Stimulated activated CD8-positive, alpha-beta memory T cell treated with anti-CD3 and anti-CD28 coated beads, Interleukin-7, amount 100 ng/mL, for 48 hours (primary cell): ENCODE measurements at regions not wholly inside any gene's neighbourhood (a gene's known extent, or its start where the extent isn't known, plus 50 kb on each side); places are given as distances from the start of the nearest gene placed in this dataset.
A peak's percentile ranks its signal among the peaks of the same experiment; 100 is the strongest.

Source experiments
- DNase-seq, 2 donors: peaks; one replicate each; pipeline ENCODE4 v3.0.0-alpha.2; 2020; ENCODE audit warnings: low read depth in 1 of 2; ENCODE audit errors: extremely low read depth in 1 of 2

DNA sequence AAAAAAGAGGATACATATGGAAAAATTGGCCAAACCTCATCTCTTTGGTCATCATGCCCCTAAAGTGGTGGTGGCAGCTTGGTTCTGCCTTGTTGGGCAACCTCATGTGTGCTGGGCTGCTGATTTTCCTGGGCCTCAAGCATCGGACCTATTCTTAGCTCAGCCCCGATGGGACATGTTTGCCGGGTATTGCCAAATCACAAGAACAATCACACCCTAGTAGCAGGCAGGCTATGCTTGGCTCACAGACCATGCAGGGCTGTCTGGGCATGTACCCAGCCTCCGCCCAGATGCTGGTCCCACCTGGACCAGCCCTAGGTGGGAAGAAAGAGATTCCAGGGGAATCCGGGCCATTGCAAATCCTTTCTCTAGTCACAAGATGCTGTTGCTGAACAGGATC is 189.4 kb upstream of the FGGY start:
- no peak for DNase-seq

- no peak for DNase-seq
These were observed 189.0 kb upstream of the FGGY start for GRCh38 chr1:59107916-59108315.

DNA sequence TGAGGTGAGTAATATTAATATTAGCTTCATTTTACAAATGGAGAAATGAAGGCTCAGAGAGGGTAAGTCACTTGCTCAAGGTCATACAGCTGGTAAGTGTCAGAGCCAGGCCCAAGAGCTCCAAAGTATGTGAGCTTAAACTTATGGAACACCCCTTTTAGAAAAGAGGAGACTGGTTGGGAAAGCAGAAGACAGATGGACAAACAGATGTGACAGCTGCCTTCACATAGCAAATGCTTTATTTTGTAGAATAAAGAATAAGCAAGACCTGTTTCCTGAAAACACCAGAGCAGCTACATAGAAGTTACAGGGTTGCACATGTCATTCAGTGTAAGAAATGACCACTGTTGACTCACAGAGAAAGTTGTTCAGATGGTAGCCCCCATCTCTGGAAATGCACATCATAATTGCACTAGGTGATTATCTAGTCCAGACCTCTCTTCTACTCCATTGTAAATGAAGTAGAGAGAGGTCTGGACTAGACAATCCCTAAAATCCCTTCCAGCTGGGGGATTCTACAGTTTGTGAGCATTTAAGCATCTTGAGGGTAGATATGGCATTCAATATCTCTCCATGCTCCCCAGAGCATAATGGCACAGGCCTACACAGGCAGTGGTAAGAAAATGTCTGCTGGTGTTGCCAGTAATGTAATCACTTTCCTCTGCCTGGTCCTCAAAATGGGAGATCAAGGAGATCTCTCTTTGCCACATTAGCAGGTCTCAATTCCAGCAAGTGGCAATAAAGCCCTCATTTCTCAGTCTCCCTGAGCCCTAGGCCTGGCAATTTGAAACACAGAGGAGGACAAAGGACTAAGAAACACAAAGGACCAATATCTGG is 188.2 kb upstream of the FGGY start:
- no peak for DNase-seq

- no peak for DNase-seq
These were observed 186.6 kb upstream of the FGGY start for GRCh38 chr1:59110271-59110670.

- no peak for DNase-seq
These were observed 182.9 kb upstream of the FGGY start for GRCh38 chr1:59113876-59114457.

DNA sequence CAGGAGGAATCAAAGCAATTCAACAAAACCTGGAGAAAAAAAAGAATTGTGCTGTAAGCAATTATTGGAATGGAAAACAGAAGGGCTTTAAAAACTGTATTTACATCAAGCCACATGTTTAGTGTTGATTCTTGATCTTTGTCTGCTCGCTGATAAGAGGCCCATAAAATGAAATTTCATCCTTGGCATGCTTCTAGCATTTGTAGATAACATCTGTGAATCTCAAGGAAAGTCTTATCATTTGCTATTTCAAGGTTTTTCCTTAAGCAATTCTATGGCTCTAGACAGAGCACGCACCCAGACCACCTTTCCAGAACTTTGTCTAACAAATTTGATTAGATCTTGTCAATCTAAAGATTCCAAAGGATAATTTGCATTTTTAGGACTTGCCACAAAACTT is 181.0 kb upstream of the FGGY start:
- DNase-seq, result no peak

- no peak for DNase-seq
These were observed 179.9 kb upstream of the FGGY start for GRCh38 chr1:59116920-59117542.

GRCh38 chr1:59122527-59122926 is 174.4 kb upstream of the FGGY start:
- DNase-seq, result no peak

DNA sequence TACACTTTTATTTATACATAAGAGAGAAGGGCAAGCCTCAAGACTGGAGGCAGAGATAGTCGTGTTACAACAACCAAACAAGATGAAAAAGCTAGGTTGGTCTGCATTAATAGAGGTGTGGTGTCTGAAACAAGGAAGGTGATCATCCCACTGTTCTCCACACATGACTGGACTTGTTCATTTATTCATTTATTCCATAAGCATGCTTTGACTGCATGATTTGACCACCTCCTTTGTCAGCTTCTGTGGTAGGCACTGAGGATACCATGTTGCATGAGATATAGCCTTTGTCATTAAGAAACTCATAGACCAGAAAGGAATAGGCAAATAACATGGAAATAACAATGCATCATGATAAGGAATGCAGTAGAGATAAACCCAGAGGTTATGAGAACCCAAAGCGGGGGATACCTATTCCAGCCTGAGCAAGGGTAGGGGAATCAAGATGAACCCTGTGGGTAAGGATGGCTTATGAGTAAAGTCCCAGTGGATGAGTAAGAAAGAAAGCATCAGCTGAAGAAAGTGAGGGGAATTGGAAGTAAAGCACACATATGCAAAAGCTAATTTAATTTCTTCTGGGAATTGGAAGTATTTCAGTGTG is 173.7 kb upstream of the FGGY start:
- DNase-seq, result no peak

DNA sequence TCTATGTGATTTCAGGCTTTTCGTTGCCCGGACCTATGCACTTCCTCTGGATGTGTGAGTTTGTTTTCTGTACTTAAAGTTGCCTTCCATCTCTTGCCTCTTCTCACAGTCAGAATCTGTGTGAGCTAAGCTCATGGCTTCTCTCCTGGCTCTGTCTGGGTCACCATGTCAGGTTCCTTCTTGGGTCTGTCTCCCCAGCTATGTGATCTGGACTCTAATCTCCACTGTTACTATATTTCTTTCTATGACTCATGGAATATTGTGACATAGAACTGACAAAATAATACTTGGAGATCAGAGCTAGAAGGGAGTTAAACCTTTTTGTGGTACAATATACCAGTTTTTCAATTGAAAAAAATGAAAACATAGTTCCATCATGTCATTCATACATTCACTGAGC is 172.7 kb upstream of the FGGY start:
- no peak for DNase-seq

DNA sequence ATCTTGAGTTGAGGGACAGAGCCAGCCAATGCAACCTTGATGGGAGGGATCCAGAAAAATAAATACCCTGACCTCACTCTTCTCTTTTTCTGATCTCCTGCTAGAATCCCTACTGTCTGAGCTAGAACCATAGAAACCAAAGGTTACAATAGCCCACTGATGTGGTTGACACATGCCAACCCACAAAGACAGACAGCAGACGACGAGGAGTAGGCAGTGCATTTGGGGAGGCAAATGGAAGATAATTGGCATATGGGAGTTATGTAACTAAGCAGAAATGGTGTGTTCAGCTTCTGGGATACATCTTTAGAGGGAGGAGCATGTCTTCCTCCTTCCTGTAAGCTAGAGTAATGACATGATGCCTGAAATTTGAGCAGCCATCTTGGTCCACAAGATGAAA is 171.7 kb upstream of the FGGY start:
- no peak for DNase-seq

GRCh38 chr1:59125676-59126320 is 171.1 kb upstream of the FGGY start:
- DNase-seq, result peak in 1 of 2 donors; percentile 48

GRCh38 chr1:59126366-59126765 is 170.5 kb upstream of the FGGY start:
- DNase-seq, result no peak

DNA sequence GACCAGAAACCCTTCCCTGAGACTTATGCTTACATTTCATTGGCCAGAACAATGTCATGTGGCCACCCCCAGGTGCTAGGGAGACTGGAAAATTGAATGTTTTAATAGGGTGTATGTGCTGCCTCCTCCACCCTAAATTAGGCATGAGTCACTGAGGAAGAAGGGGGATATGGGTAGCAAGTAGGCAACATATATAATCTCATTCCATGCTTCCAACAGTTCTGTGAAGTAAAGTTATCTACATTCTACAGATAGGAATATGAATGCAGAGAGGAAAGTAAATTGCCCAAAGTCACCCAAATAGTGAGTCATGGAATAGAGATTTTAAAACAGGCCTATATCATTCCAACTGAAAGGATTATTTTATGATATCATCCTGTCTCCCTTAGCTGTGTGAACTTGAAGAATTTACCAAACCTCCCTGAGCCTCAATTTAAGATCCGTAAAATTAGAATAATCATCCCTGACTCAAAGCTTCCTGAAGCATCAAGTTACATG is 168.6 kb upstream of the FGGY start:
- no peak for DNase-seq

DNA sequence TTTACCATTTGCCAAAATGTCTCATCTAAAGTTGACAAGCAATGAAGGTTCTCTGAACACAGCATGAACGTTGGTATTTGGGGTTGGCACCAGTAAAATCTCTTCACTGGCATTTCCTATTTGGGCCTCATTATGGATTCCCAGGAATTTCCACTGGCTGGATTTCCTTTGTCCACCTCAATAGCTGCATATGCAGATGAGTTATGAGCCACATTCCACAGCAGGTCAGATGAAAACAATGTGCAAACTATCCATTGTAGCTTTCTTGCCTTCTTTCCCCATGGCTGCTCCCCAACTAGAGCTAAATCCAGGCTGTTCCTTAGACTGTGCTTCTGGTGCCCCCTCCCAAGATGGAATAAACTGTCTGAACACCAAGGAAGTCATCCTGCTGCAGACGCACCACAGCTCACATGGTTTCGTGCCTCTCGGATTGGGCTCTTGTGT is 168.1 kb upstream of the FGGY start:
- no peak for DNase-seq

- no peak for DNase-seq
These were observed 164.6 kb upstream of the FGGY start for GRCh38 chr1:59132295-59132694.

- DNase-seq, result no peak
These were observed 162.9 kb upstream of the FGGY start for GRCh38 chr1:59133997-59134396.

GRCh38 chr1:59135761-59136255 is 161.1 kb upstream of the FGGY start:
- no peak for DNase-seq

DNA sequence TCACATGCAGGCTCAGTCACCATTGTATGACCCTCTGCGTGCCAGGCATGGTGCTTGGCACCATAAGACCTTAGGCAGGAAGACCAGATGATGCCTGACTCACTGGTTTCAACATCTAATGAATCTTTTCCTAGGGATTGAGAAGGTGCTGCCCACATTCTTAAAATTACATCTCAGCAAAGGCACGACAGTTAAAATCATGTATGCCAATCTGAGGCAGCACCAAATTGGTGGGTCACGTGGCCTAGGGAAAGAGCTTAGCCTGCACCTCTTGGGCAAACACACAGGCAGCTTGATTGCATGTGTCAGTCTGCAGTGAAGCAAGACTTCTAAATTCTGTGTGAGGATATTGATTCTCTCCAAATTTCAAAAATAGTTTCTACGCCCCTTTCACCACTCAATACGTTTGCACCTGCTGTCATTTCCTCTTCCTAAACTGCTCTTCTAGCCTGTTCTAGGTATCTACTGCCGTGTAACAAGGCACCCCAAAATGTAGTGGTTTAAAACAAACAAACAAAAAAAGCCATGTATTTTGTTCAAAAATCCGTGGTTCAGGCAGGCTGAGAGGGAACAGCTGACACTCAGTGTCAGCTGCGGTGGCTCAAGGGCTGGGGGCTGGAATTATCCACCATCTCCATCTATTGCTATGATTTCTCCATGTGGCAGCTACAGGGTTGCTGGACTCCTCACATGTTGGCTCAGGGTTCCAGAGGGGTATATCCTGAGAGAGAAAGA is 160.2 kb upstream of the FGGY start:
- DNase-seq, result no peak

GRCh38 chr1:59137276-59137615 is 159.6 kb upstream of the FGGY start:
- no peak for DNase-seq
